Stomach (tissue), 4 donors: ENCODE measurements at regions not wholly inside any gene's neighbourhood (a gene's known extent, or its start where the extent isn't known, plus 50 kb on each side); places are given as distances from the start of the nearest gene placed in this dataset.
"Not testable (repeated sequence)": the region's sequence is repeated elsewhere in the genome, so short reads cannot be mapped to it uniquely, and the experiment has no call there.

Experiments used
- EP300 ChIP-seq: sonication (generic); formaldehyde crosslinking; IDR thresholded peaks from one replicate; pipeline ENCODE4 v1.6.1; 2017; ENCODE audit warnings: antibody characterized with exemption
- POLR2A ChIP-seq, 4 donors: fragments of 450-650 bp; IDR thresholded peaks; one replicate each; pipeline ENCODE4 v1.6.1; 2016; ENCODE audit warnings: antibody characterized with exemption in 4 of 4, control low read depth in 2 of 4, mild to moderate bottlenecking in 1 of 4, moderate library complexity in 1 of 4
- TF ChIP-seq, protein P1 (sequence below), 7 experiments: fragments of 450-650 bp in 4 of 7; fragments of 200-600 bp in 3 of 7; sonication (generic) in 3 of 7; IDR thresholded peaks; one replicate each; pipeline ENCODE4 v1.5.1; 2016 to 2019; ENCODE audit warnings: antibody characterized with exemption in 7 of 7, control low read depth in 2 of 7, mild to moderate bottlenecking in 1 of 7

DNA sequence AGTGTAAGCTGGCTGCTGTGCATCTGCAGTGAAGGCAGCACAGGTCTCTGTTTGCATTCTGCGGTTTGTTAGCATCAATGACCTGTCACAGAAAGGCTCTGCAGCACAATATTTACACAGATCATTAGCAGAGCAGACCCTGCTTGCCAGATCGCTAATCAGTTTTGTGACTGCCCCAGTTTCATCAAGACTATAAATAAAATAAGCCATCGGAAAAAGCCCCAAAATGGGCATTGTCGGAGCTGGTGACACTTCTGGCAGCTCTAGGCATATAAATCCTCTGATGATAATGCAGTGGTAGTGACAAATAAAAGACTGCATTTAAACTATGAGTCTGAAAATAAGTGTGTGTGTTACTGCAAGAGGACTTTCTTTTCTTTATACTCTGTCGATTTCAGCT, 219.1 kb upstream of the TEKT4 start:
- TF ChIP-seq, protein P1, sequence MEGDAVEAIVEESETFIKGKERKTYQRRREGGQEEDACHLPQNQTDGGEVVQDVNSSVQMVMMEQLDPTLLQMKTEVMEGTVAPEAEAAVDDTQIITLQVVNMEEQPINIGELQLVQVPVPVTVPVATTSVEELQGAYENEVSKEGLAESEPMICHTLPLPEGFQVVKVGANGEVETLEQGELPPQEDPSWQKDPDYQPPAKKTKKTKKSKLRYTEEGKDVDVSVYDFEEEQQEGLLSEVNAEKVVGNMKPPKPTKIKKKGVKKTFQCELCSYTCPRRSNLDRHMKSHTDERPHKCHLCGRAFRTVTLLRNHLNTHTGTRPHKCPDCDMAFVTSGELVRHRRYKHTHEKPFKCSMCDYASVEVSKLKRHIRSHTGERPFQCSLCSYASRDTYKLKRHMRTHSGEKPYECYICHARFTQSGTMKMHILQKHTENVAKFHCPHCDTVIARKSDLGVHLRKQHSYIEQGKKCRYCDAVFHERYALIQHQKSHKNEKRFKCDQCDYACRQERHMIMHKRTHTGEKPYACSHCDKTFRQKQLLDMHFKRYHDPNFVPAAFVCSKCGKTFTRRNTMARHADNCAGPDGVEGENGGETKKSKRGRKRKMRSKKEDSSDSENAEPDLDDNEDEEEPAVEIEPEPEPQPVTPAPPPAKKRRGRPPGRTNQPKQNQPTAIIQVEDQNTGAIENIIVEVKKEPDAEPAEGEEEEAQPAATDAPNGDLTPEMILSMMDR (IDR thresholded peaks at IDR 0.05), result not testable (repeated sequence)
- TF ChIP-seq POLR2A (IDR thresholded peaks at IDR 0.05); EP300: not testable (repeated sequence)
